ENCODE measurements at regions not wholly inside any gene's neighbourhood (a gene's known extent, or its start where the extent isn't known, plus 50 kb on each side); places are given as distances from the start of the nearest gene placed in this dataset.

DNA sequence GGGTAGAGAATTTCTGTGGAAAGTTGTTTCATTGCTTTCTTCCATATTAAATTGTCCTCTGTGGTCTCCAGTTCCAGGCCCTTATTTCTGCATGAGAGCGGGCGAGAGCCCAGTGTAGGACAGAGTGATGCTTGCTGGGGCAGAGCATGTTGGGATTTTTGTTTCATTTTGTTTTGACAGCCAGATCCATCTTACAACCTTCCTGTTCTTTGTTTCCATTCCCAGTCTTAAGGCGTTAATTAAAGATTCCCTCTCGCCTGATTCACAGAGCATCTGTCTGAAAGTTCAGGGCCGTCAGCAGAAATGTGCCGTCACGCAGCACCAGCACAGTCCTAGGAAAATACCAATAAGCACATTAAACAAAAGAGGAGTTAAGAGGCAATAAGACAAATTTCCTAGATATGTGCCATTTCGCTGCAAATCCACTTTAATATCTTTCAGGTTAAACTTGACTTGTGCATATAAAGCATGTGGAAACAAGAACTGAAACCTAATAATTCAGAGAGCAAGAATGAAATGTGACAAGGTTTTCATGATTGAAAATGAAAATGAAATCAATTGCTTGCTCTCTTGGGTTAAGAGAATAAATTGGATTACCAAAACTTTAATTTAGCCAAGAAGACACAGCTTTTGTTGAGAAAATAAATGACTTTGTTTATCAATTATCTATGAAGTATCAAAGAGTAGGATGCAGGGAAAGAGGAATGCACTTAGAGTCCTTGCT lies 210.7 kb upstream of the SLC10A2 start:
- Histone ChIP-seq H3K4me3 (ENCODE audit: low read depth, low read length, poor library complexity, severe bottlenecking) (no peak overlapping the region), H3K36me3 (ENCODE audit: insufficient read depth, low read length) (no peaks in the 10 kb centered on the region), H3K9me2 (ENCODE audit: insufficient read depth, low read length) (no peaks in the 10 kb centered on the region), H3K4me2 (ENCODE audit: low read length) (no peak overlapping the region), H3K27ac (ENCODE audit: low read depth, low read length, poor library complexity, severe bottlenecking) (no peak overlapping the region), H2AFZ (ENCODE audit: low read length) (no peak overlapping the region), H3K9me3 (ENCODE audit: low read length) (no peaks in the 10 kb centered on the region), H4K20me1 (ENCODE audit: insufficient read depth, low read length) (no peaks in the 10 kb centered on the region), H3K79me2 (ENCODE audit: insufficient read depth, low read depth, low read length) (no peaks in the 10 kb centered on the region), H3K4me1 (ENCODE audit: insufficient read depth, low read length, poor library complexity, severe bottlenecking) (no peaks in the 10 kb centered on the region)
- CTCF ChIA-PET (ENCODE audit: unreplicated experiment): no interaction called here
- no TSS peak for BruUV-seq (replicated peaks)
- no peak for DNase-seq (ENCODE audit: low spot score)
- TF ChIP-seq, protein P1, sequence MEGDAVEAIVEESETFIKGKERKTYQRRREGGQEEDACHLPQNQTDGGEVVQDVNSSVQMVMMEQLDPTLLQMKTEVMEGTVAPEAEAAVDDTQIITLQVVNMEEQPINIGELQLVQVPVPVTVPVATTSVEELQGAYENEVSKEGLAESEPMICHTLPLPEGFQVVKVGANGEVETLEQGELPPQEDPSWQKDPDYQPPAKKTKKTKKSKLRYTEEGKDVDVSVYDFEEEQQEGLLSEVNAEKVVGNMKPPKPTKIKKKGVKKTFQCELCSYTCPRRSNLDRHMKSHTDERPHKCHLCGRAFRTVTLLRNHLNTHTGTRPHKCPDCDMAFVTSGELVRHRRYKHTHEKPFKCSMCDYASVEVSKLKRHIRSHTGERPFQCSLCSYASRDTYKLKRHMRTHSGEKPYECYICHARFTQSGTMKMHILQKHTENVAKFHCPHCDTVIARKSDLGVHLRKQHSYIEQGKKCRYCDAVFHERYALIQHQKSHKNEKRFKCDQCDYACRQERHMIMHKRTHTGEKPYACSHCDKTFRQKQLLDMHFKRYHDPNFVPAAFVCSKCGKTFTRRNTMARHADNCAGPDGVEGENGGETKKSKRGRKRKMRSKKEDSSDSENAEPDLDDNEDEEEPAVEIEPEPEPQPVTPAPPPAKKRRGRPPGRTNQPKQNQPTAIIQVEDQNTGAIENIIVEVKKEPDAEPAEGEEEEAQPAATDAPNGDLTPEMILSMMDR (conservative IDR thresholded peaks at IDR 0.05; ENCODE audit: low read length): no peak
- TF ChIP-seq EZH2phosphoT487 (IDR thresholded peaks at IDR 0.05; ENCODE audit: borderline replicate concordance, low read depth, low read length): no peak
- POLR2A ChIA-PET: no interaction called here
- intact Hi-C loops (cut with micrococcal nuclease; ENCODE audit: unreplicated experiment): no loop called here

DNA sequence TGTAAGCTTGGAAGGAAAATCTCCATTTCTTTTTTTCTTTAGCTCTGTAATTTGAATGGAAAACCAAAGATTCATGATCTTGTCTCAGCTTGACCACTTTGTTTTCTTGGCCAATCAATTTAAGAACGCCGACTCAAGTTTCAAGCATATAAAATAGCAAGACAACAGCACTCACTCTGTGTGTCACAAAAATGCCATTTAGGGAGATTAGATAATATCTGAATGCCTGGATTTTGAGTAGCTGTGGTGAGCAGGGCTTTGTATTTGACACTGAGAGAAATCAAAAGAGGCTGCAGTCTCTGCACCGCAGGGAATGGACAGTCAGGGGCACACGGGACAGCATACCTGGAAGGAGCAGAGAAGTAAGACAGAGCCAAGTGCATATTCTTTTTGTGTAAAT lies 209.5 kb upstream of the SLC10A2 start:
- intact Hi-C loops (cut with micrococcal nuclease; ENCODE audit: unreplicated experiment): no loop called here
- Histone ChIP-seq H3K27ac (ENCODE audit: low read depth, low read length, poor library complexity, severe bottlenecking) (no peak overlapping the region), H3K4me2 (ENCODE audit: low read length) (no peak overlapping the region), H3K4me1 (ENCODE audit: insufficient read depth, low read length, poor library complexity, severe bottlenecking) (no peaks in the 10 kb centered on the region), H3K4me3 (ENCODE audit: low read depth, low read length, poor library complexity, severe bottlenecking) (no peak overlapping the region), H3K36me3 (ENCODE audit: insufficient read depth, low read length) (no peaks in the 10 kb centered on the region), H3K9me3 (ENCODE audit: low read length) (no peaks in the 10 kb centered on the region), H3K79me2 (ENCODE audit: insufficient read depth, low read depth, low read length) (no peaks in the 10 kb centered on the region), H4K20me1 (ENCODE audit: insufficient read depth, low read length) (no peaks in the 10 kb centered on the region), H2AFZ (ENCODE audit: low read length) (no peak overlapping the region), H3K9me2 (ENCODE audit: insufficient read depth, low read length) (no peaks in the 10 kb centered on the region)
- no peak for DNase-seq (ENCODE audit: low spot score)
- BruUV-seq (replicated peaks): no TSS peak
- ChIA-PET CTCF (ENCODE audit: unreplicated experiment) (no interaction called here), POLR2A (no interaction called here)
- TF ChIP-seq EZH2phosphoT487 (IDR thresholded peaks at IDR 0.05; ENCODE audit: borderline replicate concordance, low read depth, low read length): no peak
- TF ChIP-seq, protein P1 (conservative IDR thresholded peaks at IDR 0.05; ENCODE audit: low read length): no peak

DNA sequence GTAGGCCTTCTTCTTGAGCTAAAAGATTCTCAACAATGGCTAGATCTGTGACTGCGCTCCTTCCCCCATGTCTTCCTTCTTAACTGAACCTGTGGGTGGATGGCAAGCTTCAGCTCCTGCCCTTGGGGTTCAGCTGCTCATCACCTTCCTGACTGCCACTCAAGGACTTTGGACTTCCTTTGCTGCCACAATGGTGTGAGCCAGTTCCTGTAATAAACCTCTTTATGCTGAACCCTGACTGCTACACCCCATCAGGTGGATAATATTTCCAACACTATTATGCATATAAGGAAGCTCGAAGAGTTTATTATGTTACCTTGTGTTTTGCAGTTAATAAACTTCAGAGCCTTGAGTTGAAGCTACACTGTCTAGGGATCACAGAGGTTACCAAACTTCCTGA lies 208.9 kb upstream of the SLC10A2 start:
- Histone ChIP-seq H3K36me3 (ENCODE audit: insufficient read depth, low read length) (no peaks in the 10 kb centered on the region), H3K4me3 (ENCODE audit: low read depth, low read length, poor library complexity, severe bottlenecking) (no peak overlapping the region), H3K27ac (ENCODE audit: low read depth, low read length, poor library complexity, severe bottlenecking) (no peak overlapping the region), H3K79me2 (ENCODE audit: insufficient read depth, low read depth, low read length) (no peaks in the 10 kb centered on the region), H4K20me1 (ENCODE audit: insufficient read depth, low read length) (no peaks in the 10 kb centered on the region), H3K4me2 (ENCODE audit: low read length) (no peak overlapping the region), H2AFZ (ENCODE audit: low read length) (no peak overlapping the region), H3K9me2 (ENCODE audit: insufficient read depth, low read length) (no peaks in the 10 kb centered on the region), H3K9me3 (ENCODE audit: low read length) (no peaks in the 10 kb centered on the region), H3K4me1 (ENCODE audit: insufficient read depth, low read length, poor library complexity, severe bottlenecking) (no peaks in the 10 kb centered on the region)
- intact Hi-C loops (cut with micrococcal nuclease; ENCODE audit: unreplicated experiment): no loop called here
- TF ChIP-seq, protein P1 (conservative IDR thresholded peaks at IDR 0.05; ENCODE audit: low read length): no peak
- no peak for TF ChIP-seq EZH2phosphoT487 (IDR thresholded peaks at IDR 0.05; ENCODE audit: borderline replicate concordance, low read depth, low read length)
- CTCF ChIA-PET (ENCODE audit: unreplicated experiment): no interaction called here
- POLR2A ChIA-PET: interaction anchor here (0.6 kb wide), 1 partner anchor 60 kb away, joined by 3 read pairs; no protein-coding TSS in a partner anchor
- no TSS peak for BruUV-seq (replicated peaks)
- no peak for DNase-seq (ENCODE audit: low spot score)

Data from OCI-LY7 (cell line).